Endodermal cell (in vitro differentiated cells): ENCODE measurements at regions not wholly inside any gene's neighbourhood (a gene's known extent, or its start where the extent isn't known, plus 50 kb on each side); places are given as distances from the start of the nearest gene placed in this dataset.

Experiments
- DNase-seq: peaks from one replicate; pipeline ENCODE4 v3.0.0-alpha.2; 2017
- H3K27ac ChIP-seq: 2 replicates; pipeline ENCODE4 v1.5.1; 2013; ENCODE audit warnings: mild to moderate bottlenecking, low read depth, low read length, moderate library complexity
- H3K27me3 ChIP-seq: 2 replicates; pipeline ENCODE4 v1.6.1; 2013; ENCODE audit warnings: mild to moderate bottlenecking, low read length, moderate library complexity; ENCODE audit not compliant: insufficient read depth, control insufficient read depth, poor library complexity, severe bottlenecking
- H3K36me3 ChIP-seq: 2 replicates; pipeline ENCODE4 v1.7.0; 2013; ENCODE audit warnings: mild to moderate bottlenecking, low read length, moderate library complexity; ENCODE audit not compliant: control insufficient read depth, insufficient read depth
- H3K4me1 ChIP-seq: one replicate; pipeline ENCODE4 v1.7.0; 2013; ENCODE audit warnings: low read length; ENCODE audit not compliant: control insufficient read depth, insufficient read depth
- H3K4me3 ChIP-seq: 2 replicates; pipeline ENCODE4 v1.5.1; 2013; ENCODE audit warnings: mild to moderate bottlenecking, low read length, moderate library complexity
- H3K9ac ChIP-seq: 2 replicates; pipeline ENCODE4 v1.6.1; 2013; ENCODE audit warnings: mild to moderate bottlenecking, low read length, moderate library complexity; ENCODE audit not compliant: poor library complexity, severe bottlenecking; ENCODE audit errors: extremely low read depth
- H3K9me3 ChIP-seq: 2 replicates; pipeline ENCODE4 v1.6.1; 2013; ENCODE audit warnings: mild to moderate bottlenecking, low read length, moderate library complexity; ENCODE audit not compliant: control insufficient read depth
- H3K27ac Mint-ChIP-seq: 2 replicates; pipeline ENCODE4 v1.8.0; 2020; ENCODE audit warnings: mixed read lengths
- H3K27me3 Mint-ChIP-seq: 2 replicates; pipeline ENCODE4 v1.8.0; 2021; ENCODE audit warnings: mild to moderate bottlenecking, mixed read lengths; ENCODE audit not compliant: insufficient read depth
- H3K36me3 Mint-ChIP-seq: 2 replicates; pipeline ENCODE4 v1.8.0; 2020; ENCODE audit warnings: low read depth, mixed read lengths
- H3K4me1 Mint-ChIP-seq: 2 replicates; pipeline ENCODE4 v1.8.0; 2020; ENCODE audit warnings: mixed read lengths
- H3K4me3 Mint-ChIP-seq: 2 replicates; pipeline ENCODE4 v1.8.0; 2020; ENCODE audit warnings: mild to moderate bottlenecking, moderate library complexity, mixed read lengths
- H3K9me3 Mint-ChIP-seq: 2 replicates; pipeline ENCODE4 v1.8.0; 2020; ENCODE audit warnings: mild to moderate bottlenecking, mixed read lengths
- WGBS, 2 experiments: methylation state at CpG; one replicate each; pipeline versions ENCODE4 v1.1.5 to v1.1.7; 2013; ENCODE audit warnings: missing lambda C conversion rate in 2 of 2, mixed read lengths in 1 of 2; ENCODE audit not compliant: insufficient coverage in 1 of 2, insufficient read length in 1 of 2; 5-methylcytosine and 5-hydroxymethylcytosine counted together
- TF ChIP-seq, protein P1 (sequence below): fragments of 200-600 bp; sonication (generic); conservative IDR thresholded peaks from 2 replicates; pipeline ENCODE4 v1.5.0; 2021; ENCODE audit warnings: antibody characterized with exemption, mild to moderate bottlenecking

DNA sequence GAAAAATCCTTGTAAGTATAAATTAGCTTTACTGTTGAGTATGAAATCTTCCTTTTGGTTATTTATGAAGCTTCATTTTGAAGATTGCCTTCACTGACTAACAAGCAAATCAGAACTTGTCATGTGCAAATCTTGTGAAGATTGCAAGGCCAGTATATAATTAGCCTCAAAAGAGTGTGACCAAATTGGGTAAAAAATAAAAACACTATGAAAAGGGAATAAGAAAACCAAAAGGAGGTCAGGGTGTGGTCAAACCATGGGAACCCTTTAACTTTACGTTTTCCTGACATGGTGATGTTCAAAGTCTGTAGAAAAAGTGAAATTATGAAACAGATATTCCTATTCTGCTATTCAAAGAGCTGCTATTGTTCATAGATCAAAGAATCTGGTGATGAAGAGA, 230.3 kb downstream of the BCAT1 start:
- Mint-ChIP-seq H3K4me3 (no peak overlapping the region), H3K4me1 (peaks cover 15% of the 10 kb centered on the region), H3K9me3 (peaks cover 13% of the 10 kb centered on the region), H3K36me3 (no peaks in the 10 kb centered on the region), H3K27me3 (no peaks in the 10 kb centered on the region), H3K27ac (no peak overlapping the region)
- TF ChIP-seq, protein P1, sequence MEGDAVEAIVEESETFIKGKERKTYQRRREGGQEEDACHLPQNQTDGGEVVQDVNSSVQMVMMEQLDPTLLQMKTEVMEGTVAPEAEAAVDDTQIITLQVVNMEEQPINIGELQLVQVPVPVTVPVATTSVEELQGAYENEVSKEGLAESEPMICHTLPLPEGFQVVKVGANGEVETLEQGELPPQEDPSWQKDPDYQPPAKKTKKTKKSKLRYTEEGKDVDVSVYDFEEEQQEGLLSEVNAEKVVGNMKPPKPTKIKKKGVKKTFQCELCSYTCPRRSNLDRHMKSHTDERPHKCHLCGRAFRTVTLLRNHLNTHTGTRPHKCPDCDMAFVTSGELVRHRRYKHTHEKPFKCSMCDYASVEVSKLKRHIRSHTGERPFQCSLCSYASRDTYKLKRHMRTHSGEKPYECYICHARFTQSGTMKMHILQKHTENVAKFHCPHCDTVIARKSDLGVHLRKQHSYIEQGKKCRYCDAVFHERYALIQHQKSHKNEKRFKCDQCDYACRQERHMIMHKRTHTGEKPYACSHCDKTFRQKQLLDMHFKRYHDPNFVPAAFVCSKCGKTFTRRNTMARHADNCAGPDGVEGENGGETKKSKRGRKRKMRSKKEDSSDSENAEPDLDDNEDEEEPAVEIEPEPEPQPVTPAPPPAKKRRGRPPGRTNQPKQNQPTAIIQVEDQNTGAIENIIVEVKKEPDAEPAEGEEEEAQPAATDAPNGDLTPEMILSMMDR = no peak
- no peaks in the 10 kb centered on the region for H3K4me1 ChIP-seq
- H3K9me3 ChIP-seq = peaks cover 5% of the 10 kb centered on the region
- no peaks in the 10 kb centered on the region for H3K27me3 ChIP-seq
- no peak for DNase-seq
- no peak overlapping the region for H3K9ac ChIP-seq
- no peak overlapping the region for H3K27ac ChIP-seq
- H3K36me3 ChIP-seq = no peaks in the 10 kb centered on the region
- 0% methylated on average over 1 of the region's 1 CpG for WGBS, 2 experiments
- H3K4me3 ChIP-seq = no peak overlapping the region

DNA sequence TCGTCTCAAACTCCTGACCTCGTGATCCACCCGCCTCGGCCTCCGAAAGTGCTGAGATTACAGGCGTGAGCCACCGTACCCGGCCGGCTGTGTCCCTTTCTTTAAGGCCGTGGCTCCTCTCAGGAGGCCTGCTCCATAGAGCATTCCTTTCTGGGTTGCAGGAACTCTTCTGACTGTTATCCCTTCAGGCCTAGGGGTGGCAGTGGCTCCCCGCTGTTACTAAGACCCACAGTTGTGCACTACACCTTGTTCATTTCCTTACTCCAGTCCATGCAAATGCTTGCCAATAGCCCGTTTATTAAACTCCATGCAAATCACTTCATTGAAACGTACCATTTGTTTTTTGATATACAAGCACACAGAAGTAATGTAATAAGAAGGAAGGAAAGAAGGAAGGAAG, 234.7 kb downstream of the BCAT1 start:
- no peaks in the 10 kb centered on the region for H3K36me3 Mint-ChIP-seq
- no peaks in the 10 kb centered on the region for H3K27me3 ChIP-seq
- 89 to 92% methylated on average over 10 to 13 of the region's 13 CpGs for WGBS, 2 experiments

DNA sequence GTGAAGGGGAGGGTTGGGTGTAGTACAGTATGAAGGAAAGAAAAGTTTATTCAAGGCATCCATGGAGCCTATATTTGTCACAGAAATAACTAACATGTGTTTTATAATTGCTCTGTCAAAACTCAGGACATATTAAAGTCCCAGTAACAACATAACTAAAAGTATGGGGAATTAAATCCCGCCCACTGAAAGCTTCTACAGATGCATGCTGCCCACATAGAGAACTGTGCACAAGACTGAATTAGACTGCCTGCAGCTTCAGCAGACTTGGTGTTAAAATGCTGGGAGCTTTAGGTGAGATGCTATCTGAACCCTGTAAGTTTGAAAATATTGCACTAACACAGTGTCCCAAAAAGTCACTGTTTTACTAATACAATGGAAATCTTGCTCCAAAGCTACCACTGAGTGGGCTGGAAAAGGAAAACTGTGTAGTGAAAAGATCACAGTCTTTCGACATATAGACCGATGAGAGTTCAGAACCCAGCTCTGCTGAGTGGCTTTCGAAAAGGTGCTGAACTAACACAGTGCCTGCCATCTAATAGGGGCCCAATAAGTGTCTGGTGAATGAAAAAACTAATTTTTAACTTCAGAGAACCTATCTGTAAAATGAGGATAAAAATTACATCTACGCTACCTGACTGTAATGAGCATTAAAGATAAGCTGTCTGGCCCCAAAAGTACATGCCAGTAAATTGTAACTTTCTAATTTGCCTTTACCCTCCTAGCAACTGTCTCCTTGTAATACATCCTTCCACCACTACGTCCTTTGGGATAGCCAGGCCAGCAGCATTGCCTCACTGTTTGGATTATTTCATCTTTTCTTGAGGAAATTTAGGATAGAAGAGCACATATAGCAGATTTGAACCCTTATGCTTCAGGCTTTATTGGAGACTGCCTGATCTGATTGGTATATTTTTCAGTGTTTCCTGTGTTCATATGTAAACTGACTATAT, 237.6 kb downstream of the BCAT1 start:
- Mint-ChIP-seq H3K4me1 (peaks cover 8% of the 10 kb centered on the region), H3K27ac (no peak overlapping the region), H3K4me3 (no peak overlapping the region), H3K27me3 (no peaks in the 10 kb centered on the region), H3K9me3 (no peaks in the 10 kb centered on the region), H3K36me3 (no peaks in the 10 kb centered on the region)
- TF ChIP-seq, protein P1 = peak; percentile 35
- H3K27ac ChIP-seq = no peak overlapping the region
- no peaks in the 10 kb centered on the region for H3K4me1 ChIP-seq
- 92 to 95% methylated on average over 6 of the region's 6 CpGs for WGBS, 2 experiments
- no peak for DNase-seq
- no peak overlapping the region for H3K9ac ChIP-seq
- H3K27me3 ChIP-seq = no peaks in the 10 kb centered on the region
- H3K36me3 ChIP-seq = no peaks in the 10 kb centered on the region
- no peak overlapping the region for H3K4me3 ChIP-seq
- H3K9me3 ChIP-seq = no peaks in the 10 kb centered on the region

More for the DNA sequence above, 234.7 kb downstream of the BCAT1 start:
- H3K9me3 Mint-ChIP-seq = no peaks in the 10 kb centered on the region
- no peaks in the 10 kb centered on the region for H3K36me3 ChIP-seq
- no peak overlapping the region for H3K4me3 ChIP-seq
- no peak overlapping the region for H3K27ac Mint-ChIP-seq
- peaks cover 15% of the 10 kb centered on the region for H3K4me1 Mint-ChIP-seq
- H3K9me3 ChIP-seq = no peaks in the 10 kb centered on the region
- H3K27me3 Mint-ChIP-seq = no peaks in the 10 kb centered on the region
- H3K4me3 Mint-ChIP-seq = no peak overlapping the region
- no peak overlapping the region for H3K27ac ChIP-seq
- no peaks in the 10 kb centered on the region for H3K4me1 ChIP-seq
- no peak overlapping the region for H3K9ac ChIP-seq
- TF ChIP-seq, protein P1 = no peak
- no peak for DNase-seq
